Adrenal gland (tissue), 5 donors: ENCODE measurements at regions not wholly inside any gene's neighbourhood (a gene's known extent, or its start where the extent isn't known, plus 50 kb on each side); places are given as distances from the start of the nearest gene placed in this dataset.

Experiments used
- CTCF ChIP-seq, 6 experiments: fragments of 450-650 bp in 4 of 6; fragments of 200-600 bp in 2 of 6; sonication (generic) in 1 of 6; IDR thresholded peaks; 1 replicate in 5 of 6; 2 replicates in 1 of 6; pipeline versions ENCODE4 v1.5.1 to v1.8.0; 2016 to 2021; ENCODE audit warnings: antibody characterized with exemption in 6 of 6, mild to moderate bottlenecking in 2 of 6, moderate library complexity in 1 of 6
- POLR2A ChIP-seq, 2 donors: fragments of 450-650 bp; IDR thresholded peaks; one replicate each; pipeline ENCODE4 v1.6.1; 2017; ENCODE audit warnings: antibody characterized with exemption in 2 of 2, mild to moderate bottlenecking in 2 of 2, moderate library complexity in 1 of 2
- donor health status: DM: no; HTN: no; CAD: no.

DNA sequence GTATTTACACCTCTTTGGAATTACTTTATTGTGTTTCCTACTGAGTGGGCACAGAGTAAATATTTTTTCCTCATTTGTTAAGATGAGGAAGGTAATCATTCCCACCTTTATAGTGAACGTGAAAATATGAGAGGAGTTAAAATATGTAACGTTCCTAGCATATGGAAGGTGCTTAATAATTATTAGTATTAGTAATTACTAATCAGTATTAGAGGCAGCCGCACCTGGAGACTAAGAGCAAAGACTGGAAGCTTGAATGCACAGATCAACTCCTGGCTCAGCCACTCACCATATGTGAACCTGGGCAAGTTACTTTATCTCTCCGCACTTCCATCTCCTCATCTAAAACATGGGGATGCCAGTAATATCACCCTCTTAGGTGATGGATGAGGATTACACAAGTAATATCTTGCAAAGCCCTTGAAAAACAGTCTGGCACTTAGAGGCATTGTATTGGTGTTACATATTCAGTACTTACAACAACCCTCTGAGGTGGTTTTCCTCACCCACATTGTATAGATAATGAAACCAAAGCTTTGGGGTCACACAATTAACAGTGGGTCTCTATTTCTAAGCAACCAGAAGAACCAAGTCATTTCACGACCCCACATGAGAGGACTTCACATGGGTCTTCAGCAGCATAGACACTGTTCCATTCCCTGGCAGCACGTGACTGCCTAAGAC is 100.3 kb upstream of the KCTD1 start:
- TF ChIP-seq CTCF (IDR thresholded peaks at IDR 0.05): no peak
- no peak for TF ChIP-seq POLR2A (IDR thresholded peaks at IDR 0.05)
